ENCODE measurements at regions not wholly inside any gene's neighbourhood (a gene's known extent, or its start where the extent isn't known, plus 50 kb on each side); places are given as distances from the start of the nearest gene placed in this dataset.

GRCh38 chrX:125711103-125711502 lies 391.4 kb downstream of the TEX13C start:
- ChIA-PET CTCF (no interaction called here), POLR2A (no interaction called here)
- Histone ChIP-seq H3K36me3 (ENCODE audit: control insufficient read depth in 2 of 2, insufficient read depth in 1 of 2, low read length in 2 of 2) (no peaks in the 10 kb centered on the region), H3K27ac (ENCODE audit: extremely low read depth, low read depth, low read length) (no peak overlapping the region), H3K9me3 (ENCODE audit: control insufficient read depth, insufficient read depth, low read depth, low read length) (no peaks in the 10 kb centered on the region; the same call in 1 of the 2 replicates), H3K4me1 (ENCODE audit: control insufficient read depth, insufficient read depth, low read length) (no peaks in the 10 kb centered on the region), H3K4me3 (ENCODE audit: low read depth, low read length) (no peak overlapping the region)
- TF ChIP-seq ZNF426 (tag by site-specific recombination; IDR thresholded peaks at IDR 0.05) (no peak), ZNF311 (tag by site-specific recombination; IDR thresholded peaks at IDR 0.05; ENCODE audit: borderline replicate concordance) (no peak), ZNF707 (tag by site-specific recombination; IDR thresholded peaks at IDR 0.05) (no peak), ELK4 (IDR thresholded peaks at IDR 0.05; ENCODE audit: borderline replicate concordance, low read depth, low read length) (no peak), ZNF202 (tag by site-specific recombination; IDR thresholded peaks at IDR 0.05; ENCODE audit: borderline replicate concordance) (no peak), GLI4 (tag by site-specific recombination; IDR thresholded peaks at IDR 0.05) (no peak), ZNF692 (tag by site-specific recombination; IDR thresholded peaks at IDR 0.05) (no peak), TRIM28 (IDR thresholded peaks at IDR 0.05; ENCODE audit: borderline replicate concordance, low read length) (no peak)

- Histone ChIP-seq H3K27ac (ENCODE audit: extremely low read depth, low read depth, low read length) (no peak overlapping the region), H3K9me3 (ENCODE audit: control insufficient read depth, insufficient read depth, low read depth, low read length) (peaks cover 3% of the 10 kb centered on the region), H3K4me3 (ENCODE audit: low read depth, low read length) (no peak overlapping the region), H3K36me3 (ENCODE audit: control insufficient read depth in 2 of 2, insufficient read depth in 1 of 2, low read length in 2 of 2) (no peaks in the 10 kb centered on the region), H3K4me1 (ENCODE audit: control insufficient read depth, insufficient read depth, low read length) (no peaks in the 10 kb centered on the region)
- CTCF ChIA-PET, result no interaction called here
- TF ChIP-seq ZSCAN23 (tag by site-specific recombination; IDR thresholded peaks at IDR 0.05) (no peak), ZNF585B (tag by site-specific recombination; IDR thresholded peaks at IDR 0.05) (no peak), ZNF398 (tag by site-specific recombination; IDR thresholded peaks at IDR 0.05) (no peak), WT1 (tag by site-specific recombination; IDR thresholded peaks at IDR 0.05) (no peak), ZNF501 (tag by site-specific recombination; IDR thresholded peaks at IDR 0.05) (no peak), ZIC2 (tag by site-specific recombination; IDR thresholded peaks at IDR 0.05) (no peak), ZNF548 (tag by site-specific recombination; IDR thresholded peaks at IDR 0.05) (no peak), ZNF175 (tag by site-specific recombination; IDR thresholded peaks at IDR 0.05) (no peak), ZNF202 (tag by site-specific recombination; IDR thresholded peaks at IDR 0.05; ENCODE audit: borderline replicate concordance) (no peak), ZNF658 (tag by site-specific recombination; IDR thresholded peaks at IDR 0.05) (no peak), ZSCAN30 (tag by site-specific recombination; IDR thresholded peaks at IDR 0.05) (no peak), ZNF529 (tag by site-specific recombination; IDR thresholded peaks at IDR 0.05; ENCODE audit: insufficient replicate concordance) (no peak), ZNF561 (tag by site-specific recombination; IDR thresholded peaks at IDR 0.05; ENCODE audit: borderline replicate concordance) (no peak), ZNF324 (tag by site-specific recombination; IDR thresholded peaks at IDR 0.05) (no peak), ELK4 (IDR thresholded peaks at IDR 0.05; ENCODE audit: borderline replicate concordance, low read depth, low read length) (no peak), ZNF211 (tag by site-specific recombination; IDR thresholded peaks at IDR 0.05; ENCODE audit: low read depth) (no peak), ZNF48 (tag by site-specific recombination; IDR thresholded peaks at IDR 0.05) (no peak), KLF16 (tag by site-specific recombination; IDR thresholded peaks at IDR 0.05) (no peak), ZNF23 (tag by site-specific recombination; IDR thresholded peaks at IDR 0.05; ENCODE audit: borderline replicate concordance) (no peak), ZNF416 (tag by site-specific recombination; IDR thresholded peaks at IDR 0.05) (no peak)
- POLR2A ChIA-PET, result no interaction called here
These were observed 394.0 kb downstream of the TEX13C start for GRCh38 chrX:125713633-125714032.
